ENCODE measurements at regions not wholly inside any gene's neighbourhood (a gene's known extent, or its start where the extent isn't known, plus 50 kb on each side); places are given as distances from the start of the nearest gene placed in this dataset.

- no peak for TF ChIP-seq CTCF (IDR thresholded peaks at IDR 0.05; ENCODE audit: extremely low read depth, insufficient read depth, missing control alignments)
- DNase-seq (ENCODE audit: low spot score) = no peak
- in situ Hi-C loops (cut with MboI; ENCODE audit: low pct_unique_long_range_greater_than_20kb, low sequenced_read_pairs, unreplicated experiment) = no loop called here
These were observed 1676.4 kb upstream of the SLC39A10 start for GRCh38 chr2:193980599-193980998.

GRCh38 chr2:193973781-193974180, 1683.2 kb upstream of the SLC39A10 start:
- TF ChIP-seq CTCF (IDR thresholded peaks at IDR 0.05; ENCODE audit: extremely low read depth, insufficient read depth, missing control alignments) = no peak
- in situ Hi-C loops (cut with MboI; ENCODE audit: low pct_unique_long_range_greater_than_20kb, low sequenced_read_pairs, unreplicated experiment) = no loop called here
- no peak for DNase-seq (ENCODE audit: low spot score)

GRCh38 chr2:193966590-193966989, 1690.4 kb upstream of the SLC39A10 start:
- DNase-seq (ENCODE audit: low spot score) = no peak
- TF ChIP-seq CTCF (IDR thresholded peaks at IDR 0.05; ENCODE audit: extremely low read depth, insufficient read depth, missing control alignments) = no peak
- in situ Hi-C loops (cut with MboI; ENCODE audit: low pct_unique_long_range_greater_than_20kb, low sequenced_read_pairs, unreplicated experiment) = no loop called here

- in situ Hi-C loops (cut with MboI; ENCODE audit: low pct_unique_long_range_greater_than_20kb, low sequenced_read_pairs, unreplicated experiment) = no loop called here
- DNase-seq (ENCODE audit: low spot score) = no peak
- no peak for TF ChIP-seq CTCF (IDR thresholded peaks at IDR 0.05; ENCODE audit: extremely low read depth, insufficient read depth, missing control alignments)
These were observed 1691.8 kb upstream of the SLC39A10 start for GRCh38 chr2:193965263-193965662.

GRCh38 chr2:193963472-193964119, 1693.4 kb upstream of the SLC39A10 start:
- peak; percentile 3 for DNase-seq (ENCODE audit: low spot score)
- in situ Hi-C loops (cut with MboI; ENCODE audit: low pct_unique_long_range_greater_than_20kb, low sequenced_read_pairs, unreplicated experiment) = no loop called here
- TF ChIP-seq CTCF (IDR thresholded peaks at IDR 0.05; ENCODE audit: extremely low read depth, insufficient read depth, missing control alignments) = peak; percentile 47

GRCh38 chr2:193946806-193947205, 1710.2 kb upstream of the SLC39A10 start:
- in situ Hi-C loops (cut with MboI; ENCODE audit: low pct_unique_long_range_greater_than_20kb, low sequenced_read_pairs, unreplicated experiment) = no loop called here
- no peak for TF ChIP-seq CTCF (IDR thresholded peaks at IDR 0.05; ENCODE audit: extremely low read depth, insufficient read depth, missing control alignments)
- DNase-seq (ENCODE audit: low spot score) = no peak
